Ascending aorta (tissue), 2 donors: ENCODE measurements at regions not wholly inside any gene's neighbourhood (a gene's known extent, or its start where the extent isn't known, plus 50 kb on each side); places are given as distances from the start of the nearest gene placed in this dataset.
"Not testable (repeated sequence)": the region's sequence is repeated elsewhere in the genome, so short reads cannot be mapped to it uniquely, and the experiment has no call there.

Source experiments
- DNase-seq, 2 donors: peaks; one replicate each; pipeline ENCODE4 v3.0.0-alpha.2; 2019; ENCODE audit warnings: low spot score in 2 of 2
- H3K27ac ChIP-seq, 2 donors: fragments of 200-600 bp; sonication (generic); one replicate each; pipeline ENCODE4 v1.5.1; 2016 to 2017; ENCODE audit warnings: mild to moderate bottlenecking in 1 of 2
- H3K27me3 ChIP-seq: fragments of 200-600 bp; sonication (generic); one replicate; pipeline ENCODE4 v1.5.1; 2017
- H3K36me3 ChIP-seq, 2 donors: fragments of 200-600 bp; sonication (generic); one replicate each; pipeline ENCODE4 v1.5.1; 2016
- H3K4me1 ChIP-seq, 2 donors: fragments of 200-600 bp; sonication (generic); one replicate each; pipeline ENCODE4 v1.5.1; 2016 to 2017; ENCODE audit warnings: mild to moderate bottlenecking in 1 of 2
- H3K4me3 ChIP-seq, 2 donors: fragments of 200-600 bp; sonication (generic); one replicate each; pipeline ENCODE4 v1.5.1; 2016 to 2017; ENCODE audit warnings: mild to moderate bottlenecking in 1 of 2
- H3K9me3 ChIP-seq, 2 donors: fragments of 200-600 bp; sonication (generic); one replicate each; pipeline ENCODE4 v1.5.1; 2016
- CTCF ChIP-seq, 3 experiments: fragments of 200-600 bp in 2 of 3; fragments of 450-650 bp in 1 of 3; sonication (generic) in 2 of 3; IDR thresholded peaks; one replicate each; pipeline ENCODE4 v1.5.1; 2016 to 2019; ENCODE audit warnings: antibody characterized with exemption in 3 of 3, mild to moderate bottlenecking in 1 of 3, moderate library complexity in 1 of 3
- intact Hi-C: fragments of 100-400 bp; cut with DNase I; formaldehyde crosslinking; loops from one replicate; pipeline ENCODE4 v1.15.1; 2023

DNA sequence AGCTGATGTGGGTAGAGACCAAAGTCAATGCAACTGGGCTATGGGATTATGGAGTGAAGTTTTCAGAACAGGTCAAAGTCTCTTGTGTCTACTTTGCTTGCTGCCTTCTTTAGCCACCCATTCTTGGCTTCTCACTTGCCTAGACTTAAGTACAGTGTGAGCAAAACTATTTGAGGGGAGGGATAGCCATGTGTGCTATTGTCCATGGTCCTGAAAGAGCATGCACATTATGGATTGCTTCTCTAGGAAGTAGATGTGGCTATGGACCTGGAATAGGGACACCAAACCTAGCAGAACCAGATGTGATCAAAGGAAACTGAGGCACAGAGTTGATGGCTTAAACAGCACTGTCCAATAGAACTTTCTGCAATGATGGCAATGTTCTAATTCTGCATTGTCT lies 81.9 kb upstream of the ZNF800 start:
- intact Hi-C loops: no loop called here
- H3K4me1 ChIP-seq: no peaks in the 10 kb centered on the region
- H3K27ac ChIP-seq: no peak overlapping the region
- no peaks in the 10 kb centered on the region for H3K27me3 ChIP-seq
- no peaks in the 10 kb centered on the region for H3K9me3 ChIP-seq
- DNase-seq: no peak
- TF ChIP-seq CTCF (IDR thresholded peaks at IDR 0.05): no peak
- H3K36me3 ChIP-seq: no peaks in the 10 kb centered on the region
- H3K4me3 ChIP-seq: no peak overlapping the region

- H3K9me3 ChIP-seq: no peaks in the 10 kb centered on the region
- intact Hi-C loops: no loop called here
- no peaks in the 10 kb centered on the region for H3K4me1 ChIP-seq
- H3K27ac ChIP-seq: no peak overlapping the region
- DNase-seq: no peak
- H3K4me3 ChIP-seq: no peak overlapping the region
- no peaks in the 10 kb centered on the region for H3K36me3 ChIP-seq
- H3K27me3 ChIP-seq: no peaks in the 10 kb centered on the region
- no peak for TF ChIP-seq CTCF (IDR thresholded peaks at IDR 0.05)
Measured at GRCh38 chr7:127473409-127473808, 80.9 kb upstream of the ZNF800 start.

GRCh38 chr7:127460077-127460476 lies 67.6 kb upstream of the ZNF800 start:
- Histone ChIP-seq H3K4me1 (no peaks in the 10 kb centered on the region), H3K4me3 (no peak overlapping the region), H3K27ac (no peak overlapping the region), H3K27me3 (no peaks in the 10 kb centered on the region), H3K36me3 (no peaks in the 10 kb centered on the region), H3K9me3 (no peaks in the 10 kb centered on the region)
- no peak for TF ChIP-seq CTCF (IDR thresholded peaks at IDR 0.05)
- intact Hi-C loops: no loop called here
- DNase-seq: no peak

GRCh38 chr7:127451258-127451657 lies 58.8 kb upstream of the ZNF800 start:
- H3K4me1 ChIP-seq, H3K27me3 ChIP-seq, H3K36me3 ChIP-seq, H3K4me3 ChIP-seq, DNase-seq, H3K27ac ChIP-seq, intact Hi-C loops: not testable (repeated sequence)
- H3K9me3 ChIP-seq: peaks cover 7 to 14% of the 10 kb centered on the region in 2 donors

DNA sequence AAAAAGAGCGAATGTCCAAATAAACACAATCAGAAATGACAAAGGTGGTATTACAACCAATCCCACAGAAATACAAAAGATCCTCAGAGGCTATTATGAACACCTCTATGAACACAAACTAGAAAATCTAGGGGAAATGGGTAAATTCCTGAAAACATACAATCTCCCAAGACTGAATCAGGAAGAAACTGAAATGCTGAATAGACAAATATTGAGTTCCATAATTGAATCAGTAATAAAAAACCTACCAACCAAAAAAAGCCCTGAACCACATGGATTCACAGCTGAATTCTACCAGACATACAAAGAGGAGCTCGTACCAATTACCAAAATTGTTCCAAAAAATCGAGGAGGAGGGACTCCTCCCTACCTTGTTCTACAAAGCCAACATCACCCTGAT lies 56.1 kb upstream of the ZNF800 start:
- intact Hi-C loops: no loop called here
- no peak for DNase-seq
- H3K36me3 ChIP-seq: no peaks in the 10 kb centered on the region

GRCh38 chr7:127447326-127447945 lies 54.9 kb upstream of the ZNF800 start:
- Histone ChIP-seq H3K9me3 (peaks cover 10 to 23% of the 10 kb centered on the region in 2 donors), H3K27ac (no peak overlapping the region), H3K36me3 (no peaks in the 10 kb centered on the region), H3K4me1 (no peaks in the 10 kb centered on the region), H3K27me3 (no peaks in the 10 kb centered on the region), H3K4me3 (no peak overlapping the region)
- TF ChIP-seq CTCF (IDR thresholded peaks at IDR 0.05): peak in 2 of 3 experiments; percentile 10 to 22
- intact Hi-C loops: no loop called here
- DNase-seq: no peak

More for the DNA sequence above, 56.1 kb upstream of the ZNF800 start:
- H3K4me3 ChIP-seq: no peak overlapping the region
- H3K27me3 ChIP-seq: no peaks in the 10 kb centered on the region
- H3K4me1 ChIP-seq: no peaks in the 10 kb centered on the region
- TF ChIP-seq CTCF (IDR thresholded peaks at IDR 0.05): no peak
- H3K27ac ChIP-seq: no peak overlapping the region
- H3K9me3 ChIP-seq: peaks cover 10 to 23% of the 10 kb centered on the region in 2 donors
